ENCODE measurements at regions not wholly inside any gene's neighbourhood (a gene's known extent, or its start where the extent isn't known, plus 50 kb on each side); places are given as distances from the start of the nearest gene placed in this dataset.

DNA sequence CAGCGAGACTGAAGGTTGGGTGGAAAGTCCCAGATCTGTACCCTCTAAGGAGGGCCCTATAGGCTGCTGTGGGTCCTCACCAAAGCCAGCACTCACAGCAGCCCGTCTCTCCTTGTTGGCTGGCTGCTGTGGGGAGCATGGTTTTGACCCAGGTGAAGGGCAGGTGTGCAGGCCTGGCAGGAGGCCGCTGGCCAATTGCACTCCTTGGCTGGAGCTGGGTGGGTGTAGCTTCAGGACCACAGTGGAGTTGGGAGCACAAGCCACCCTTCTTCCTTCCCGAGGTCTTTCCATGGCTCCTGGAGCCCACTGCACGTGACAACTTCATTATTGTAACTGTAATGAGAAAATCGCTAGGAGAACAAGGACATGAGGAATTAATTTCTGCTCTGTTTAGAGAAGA, 287.7 kb upstream of the FOXQ1 start:
- no peak for DNase-seq

DNA sequence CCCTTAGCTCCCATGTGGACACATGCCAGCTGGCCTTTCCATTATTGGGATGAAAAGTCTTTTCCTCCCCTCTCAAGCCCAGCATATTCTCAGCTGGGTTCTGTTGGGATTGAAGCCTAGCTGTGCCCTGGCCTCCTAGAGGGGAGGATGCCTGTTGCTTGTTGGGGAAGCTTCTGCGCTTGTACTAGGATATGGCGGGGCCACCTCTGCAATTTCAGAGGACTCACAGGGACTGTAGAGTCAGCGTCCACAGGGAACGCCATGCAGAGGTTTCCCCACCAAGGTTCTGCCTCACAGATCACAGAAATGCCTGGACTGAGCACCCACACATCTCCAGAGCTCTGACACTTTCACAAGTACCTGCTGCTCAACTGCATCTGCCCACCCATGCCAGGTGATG, 288.7 kb upstream of the FOXQ1 start:
- no peak for DNase-seq

DNA sequence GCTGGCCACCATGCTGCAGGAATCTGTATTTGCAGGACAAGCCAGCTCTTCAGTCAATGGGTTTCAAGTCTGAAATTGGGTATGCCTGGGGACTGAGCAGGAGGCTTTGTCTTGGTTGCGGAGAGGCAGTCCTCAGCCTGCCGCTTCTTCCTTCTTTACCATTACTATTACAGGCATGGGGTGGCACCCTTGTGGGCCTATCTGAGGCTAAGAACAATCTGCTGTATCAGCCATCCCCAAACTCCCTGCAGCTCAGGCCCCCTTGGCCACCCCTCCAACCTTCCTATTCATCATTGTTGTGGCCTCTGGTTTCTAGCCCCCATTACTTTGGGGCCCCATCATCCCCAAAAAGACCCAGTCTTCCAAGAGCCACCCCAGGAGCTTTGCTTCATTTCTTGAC, 289.2 kb upstream of the FOXQ1 start:
- DNase-seq: no peak

DNA sequence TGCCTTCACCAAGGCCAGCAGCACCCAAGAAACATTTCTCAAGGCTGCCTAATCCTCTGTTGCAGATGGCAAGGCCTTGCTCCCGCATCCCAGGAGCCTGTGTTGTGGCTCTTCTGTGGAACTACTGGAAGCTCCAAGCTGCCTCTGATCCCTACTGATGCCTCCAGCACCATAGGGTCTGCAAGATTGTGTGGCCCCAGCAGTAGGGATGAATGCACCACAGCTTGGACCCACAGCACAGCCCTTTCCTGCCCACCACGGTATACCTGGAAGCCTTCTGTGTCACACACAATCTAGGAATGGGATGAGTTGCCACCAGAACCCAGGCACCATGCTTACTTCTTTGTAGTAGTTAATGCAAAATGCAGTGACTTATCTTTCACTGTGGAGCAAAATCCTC, 291.1 kb upstream of the FOXQ1 start:
- no peak for DNase-seq

DNA sequence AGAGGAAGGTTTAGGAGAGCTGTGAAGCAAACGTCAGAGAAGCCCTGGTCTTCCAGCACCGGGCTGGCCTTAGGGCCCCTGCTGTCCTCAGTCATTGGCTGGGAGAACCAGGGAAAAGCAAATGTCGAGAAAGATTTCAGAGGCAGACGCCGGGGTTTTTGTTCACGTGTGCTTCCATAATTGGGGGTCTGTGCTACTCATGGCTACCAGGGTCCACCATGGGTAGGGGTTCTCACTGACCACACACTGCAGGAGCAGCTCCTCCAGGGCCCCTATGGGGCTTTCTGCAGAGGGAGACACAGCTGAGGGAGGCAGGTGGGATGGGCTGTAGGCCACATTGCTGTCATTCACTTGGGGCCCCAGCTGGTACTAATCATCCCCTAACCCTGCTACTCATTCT, 291.8 kb upstream of the FOXQ1 start:
- DNase-seq: no peak

DNA sequence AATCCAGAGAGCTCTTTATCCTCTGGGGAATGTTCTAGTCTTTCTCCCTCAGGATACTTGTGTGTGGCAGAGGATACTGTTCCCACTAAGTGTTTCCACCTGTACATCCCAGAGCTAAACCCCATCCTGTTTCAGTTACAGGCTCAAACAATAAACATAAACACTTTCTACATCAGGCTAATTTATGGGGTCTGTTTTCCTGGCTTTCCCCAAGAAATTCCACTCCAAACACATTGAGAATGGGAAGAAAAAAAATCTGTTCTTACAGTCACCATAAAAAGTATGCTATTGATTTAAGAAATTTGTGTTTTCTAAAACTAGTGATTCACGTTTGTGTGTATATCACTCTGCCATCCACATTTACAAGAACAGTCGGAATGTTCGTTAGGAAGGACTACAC, 293.9 kb upstream of the FOXQ1 start:
- DNase-seq: no peak

DNA sequence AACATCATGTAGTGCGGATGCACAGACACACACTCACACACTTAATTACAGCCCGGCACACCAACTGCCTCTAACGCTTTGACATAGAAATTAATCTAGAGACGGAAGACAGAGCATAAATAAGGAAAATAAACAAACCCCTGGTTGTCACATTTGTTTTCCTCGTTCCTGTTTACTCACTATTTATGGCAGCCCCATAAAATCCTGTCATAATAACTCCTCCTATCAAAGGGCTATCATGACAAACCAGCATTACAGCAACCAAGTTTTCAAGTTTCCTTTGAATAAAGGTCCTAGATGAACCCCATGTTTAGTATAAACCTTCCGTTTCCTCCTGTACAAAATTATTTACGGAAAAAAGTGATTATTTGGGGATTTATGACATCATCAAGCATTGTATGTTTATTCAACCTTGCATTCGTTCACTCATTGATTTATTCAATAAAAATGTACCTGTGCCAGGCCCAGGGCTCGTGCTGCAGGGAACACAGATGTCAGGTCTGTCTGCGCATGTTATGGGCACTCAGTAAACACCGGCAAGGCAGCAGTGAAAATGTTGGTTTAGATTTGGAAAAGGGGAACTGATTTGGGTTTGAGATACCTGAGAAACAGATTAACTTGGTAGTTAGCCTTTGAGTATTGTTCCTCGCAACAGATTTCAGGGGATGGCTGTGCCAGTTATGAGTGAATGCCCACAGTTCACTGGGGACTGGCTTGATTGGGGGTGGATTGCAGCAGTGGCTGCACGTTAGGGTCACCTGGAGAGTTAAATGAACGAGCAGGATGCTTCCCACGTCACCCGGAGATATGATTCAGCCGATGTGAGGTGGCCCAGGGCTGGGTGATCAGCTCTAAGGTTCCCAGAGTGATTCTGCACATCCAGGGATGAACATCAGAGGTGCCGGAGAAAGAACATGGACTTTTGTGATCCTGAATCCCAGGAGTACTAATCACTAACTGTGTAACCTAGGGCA, 295.3 kb upstream of the FOXQ1 start:
- DNase-seq: no peak

DNA sequence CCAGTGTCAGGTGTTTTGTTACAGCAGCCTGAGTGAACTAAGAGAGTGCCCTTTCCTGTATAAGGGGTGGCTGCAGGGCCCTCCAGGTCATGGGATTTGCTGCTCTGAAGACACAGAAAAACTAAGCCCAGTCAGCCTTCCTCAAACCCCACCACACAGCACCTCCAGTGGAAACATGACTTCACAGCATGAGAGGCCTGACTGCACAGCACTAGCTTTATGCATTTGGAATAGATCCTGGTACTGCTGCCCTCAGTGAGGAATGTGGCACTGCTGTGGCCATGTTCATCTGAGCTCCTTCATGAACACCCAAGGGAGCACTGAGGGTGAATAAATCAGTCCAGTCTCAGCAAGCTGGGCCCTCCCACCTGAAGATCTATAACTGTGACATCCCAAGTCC, 296.1 kb upstream of the FOXQ1 start:
- DNase-seq: no peak

DNA sequence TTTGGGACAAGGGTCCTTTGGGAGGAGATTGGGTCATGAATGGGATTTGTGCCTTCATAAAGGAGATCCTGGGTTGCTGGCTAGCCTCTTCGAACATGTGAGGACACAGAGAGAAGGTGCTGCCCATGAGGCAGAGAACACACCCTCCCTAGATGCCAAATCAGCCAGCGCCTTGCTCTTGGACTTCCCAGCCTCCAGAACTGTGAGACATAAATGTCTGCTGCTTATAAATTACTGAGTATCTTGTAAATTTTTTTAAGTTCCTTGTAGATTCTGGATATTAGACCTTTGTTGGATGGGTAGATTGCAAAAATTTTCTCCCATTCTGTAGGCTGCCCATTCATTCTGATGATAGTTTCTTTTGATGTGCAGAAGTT, 297.5 kb upstream of the FOXQ1 start:
- no peak for DNase-seq

DNA sequence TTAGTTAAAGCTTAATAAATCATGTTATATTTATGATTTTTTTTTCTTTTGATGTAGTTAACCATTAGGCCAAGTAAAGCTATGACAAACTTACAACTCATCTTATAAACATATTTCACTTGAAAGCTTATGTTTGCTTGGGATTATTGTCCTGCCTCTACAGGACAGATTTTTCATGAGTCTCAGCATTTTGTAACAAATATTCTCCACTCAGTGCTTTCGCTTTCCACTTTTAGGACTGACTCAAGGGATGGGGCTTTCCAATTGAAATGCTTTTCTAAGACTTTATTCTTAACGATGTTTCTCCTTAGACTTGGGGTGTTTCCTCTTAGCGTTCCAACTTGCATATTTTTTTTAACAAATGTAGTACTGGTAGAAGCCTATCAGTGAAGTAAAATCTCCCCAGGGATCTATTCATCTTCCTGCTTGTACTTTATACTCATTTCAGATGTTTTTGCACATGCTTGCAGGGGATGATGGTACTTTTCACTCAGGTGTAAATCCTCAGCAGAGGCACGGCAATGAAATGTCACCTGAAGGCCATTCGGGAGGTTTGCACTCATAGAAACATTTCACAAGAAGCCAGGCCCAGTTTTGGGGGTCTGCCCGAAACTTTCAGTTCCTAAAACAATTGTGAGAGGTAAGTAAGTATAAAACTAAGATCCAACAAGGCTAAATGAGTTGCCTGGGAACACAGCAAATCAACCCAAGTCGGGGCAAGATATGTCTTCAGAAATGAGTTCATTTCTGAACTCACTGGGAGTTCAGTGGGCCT, 298.1 kb upstream of the FOXQ1 start:
- no peak for DNase-seq

DNA sequence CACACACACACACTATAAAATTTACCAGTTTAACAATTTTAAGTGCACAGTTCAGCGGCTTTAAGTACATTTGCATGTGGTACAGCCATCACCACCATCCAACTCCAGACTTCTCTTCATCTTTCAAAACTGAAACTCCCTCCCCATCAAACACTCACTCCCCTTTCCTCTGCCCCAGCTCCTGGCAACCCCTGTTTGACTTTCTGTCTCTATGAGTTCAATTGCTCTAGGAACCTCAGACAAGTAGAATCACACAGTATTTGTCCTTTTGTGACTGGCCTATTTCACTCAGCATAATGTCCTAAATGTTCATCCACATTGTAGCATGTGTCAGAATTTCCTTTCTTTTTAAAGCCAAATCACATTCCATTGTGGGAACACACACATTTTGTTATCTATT, 302.8 kb upstream of the FOXQ1 start:
- no peak for DNase-seq

DNA sequence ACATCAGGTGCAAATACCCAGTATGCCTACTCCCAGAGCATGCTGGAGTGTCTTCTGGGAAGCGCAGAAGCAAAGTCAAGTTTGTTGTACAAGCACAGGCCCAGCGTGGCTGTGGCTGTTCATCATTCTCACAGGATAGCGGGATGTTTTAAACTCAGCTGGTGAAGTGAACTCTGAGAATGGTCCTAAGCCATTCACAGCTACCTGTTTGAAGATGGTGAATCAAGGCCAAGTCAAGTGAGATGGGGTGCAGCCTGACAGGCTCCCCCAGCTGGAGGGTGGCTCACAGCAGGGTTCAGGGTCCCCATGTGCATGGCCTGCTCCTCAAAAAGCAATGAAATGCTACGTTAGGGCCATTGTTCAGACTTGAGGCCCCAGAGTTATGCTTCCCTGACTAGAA, 304.7 kb upstream of the FOXQ1 start:
- DNase-seq: no peak

DNA sequence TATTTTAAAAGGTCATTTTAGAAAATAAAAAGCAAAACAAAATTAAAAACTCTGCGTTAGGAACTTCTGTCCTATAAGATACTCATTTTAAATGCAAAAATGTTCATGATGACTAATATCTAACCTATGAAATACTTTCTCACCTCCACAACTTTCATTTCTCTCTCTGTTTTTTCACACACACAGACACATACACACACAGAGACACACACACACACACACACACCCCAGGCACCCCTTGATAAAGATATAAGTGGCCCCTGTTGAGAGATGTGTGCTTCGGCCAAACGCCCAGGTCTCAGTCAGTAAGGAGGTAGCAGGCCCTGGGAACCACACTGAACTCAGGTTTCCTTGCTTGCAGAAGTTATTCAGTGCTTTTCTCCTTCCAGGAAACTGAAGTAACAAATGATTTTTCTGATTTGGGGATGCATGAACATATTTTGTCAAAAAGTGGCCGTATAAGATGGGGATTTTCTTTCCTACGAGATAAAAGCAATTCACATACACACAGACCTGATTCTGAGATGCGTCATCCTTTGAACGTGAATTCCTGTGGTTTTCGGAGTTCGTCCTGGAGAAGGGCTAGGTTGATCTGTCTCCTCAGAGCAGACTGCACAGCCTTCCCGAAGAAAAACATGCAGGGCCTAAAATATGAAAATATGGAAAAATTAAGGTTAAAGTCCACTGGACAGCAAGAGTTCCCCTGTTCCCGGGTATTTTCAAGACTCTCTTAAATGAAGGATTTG, 306.8 kb upstream of the FOXQ1 start:
- DNase-seq: no peak

DNA sequence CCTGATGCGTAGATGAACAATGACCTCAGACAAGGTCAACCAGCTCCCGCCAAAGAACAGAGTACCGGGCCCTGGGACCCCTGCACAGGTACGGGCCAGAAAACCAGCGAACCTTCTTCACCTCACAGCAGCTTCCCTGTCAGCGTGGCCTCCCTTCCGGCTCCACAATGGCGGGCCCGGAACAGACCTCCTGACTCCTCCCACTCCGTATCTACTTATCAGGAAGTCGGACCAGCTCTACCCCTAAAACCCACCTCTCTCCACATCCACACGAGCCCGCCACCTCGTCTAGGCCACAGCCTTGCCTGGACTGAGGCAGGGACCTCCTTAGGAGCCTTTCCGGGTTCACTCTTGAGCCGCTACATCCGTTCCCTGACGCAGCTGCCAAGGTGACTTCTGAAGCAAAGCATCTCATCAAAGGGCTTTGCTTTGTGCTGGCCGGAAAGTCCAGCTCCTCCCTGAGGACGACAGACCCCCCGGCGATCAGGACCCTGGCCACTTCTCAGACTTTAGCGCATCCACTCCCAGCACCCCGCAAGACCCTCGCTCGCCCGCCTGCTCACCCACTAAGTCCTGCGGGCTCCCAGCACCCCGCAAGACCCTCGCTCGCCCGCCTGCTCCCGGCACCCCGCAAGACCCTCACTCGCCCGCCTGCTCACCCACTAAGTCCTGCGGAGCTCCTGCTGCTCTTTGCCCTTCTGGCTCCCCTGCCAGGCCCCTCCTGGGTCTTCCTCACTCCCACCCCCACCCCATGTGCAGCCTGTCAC, 308.3 kb upstream of the FOXQ1 start:
- DNase-seq: no peak

DNA sequence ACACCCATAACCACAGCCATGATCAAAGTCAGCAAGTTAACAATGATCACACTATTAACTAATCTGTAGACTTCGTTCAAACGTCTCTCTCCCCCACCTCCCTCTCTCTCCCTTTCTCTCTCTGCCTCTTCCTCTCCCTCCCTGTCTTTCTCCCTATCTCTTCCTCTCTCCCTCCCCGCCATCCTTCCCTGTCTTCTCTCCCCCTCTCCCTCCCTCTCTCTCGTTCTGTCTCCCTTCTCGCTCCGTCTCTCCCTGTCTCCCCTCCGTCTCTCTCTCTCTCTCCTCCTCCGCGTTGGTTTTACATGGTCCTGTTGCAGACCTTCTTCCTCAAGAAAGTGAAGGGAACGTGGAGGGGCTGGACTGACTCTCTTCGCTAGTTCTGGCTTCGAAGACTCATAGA, 308.9 kb upstream of the FOXQ1 start:
- DNase-seq: no peak

DNA sequence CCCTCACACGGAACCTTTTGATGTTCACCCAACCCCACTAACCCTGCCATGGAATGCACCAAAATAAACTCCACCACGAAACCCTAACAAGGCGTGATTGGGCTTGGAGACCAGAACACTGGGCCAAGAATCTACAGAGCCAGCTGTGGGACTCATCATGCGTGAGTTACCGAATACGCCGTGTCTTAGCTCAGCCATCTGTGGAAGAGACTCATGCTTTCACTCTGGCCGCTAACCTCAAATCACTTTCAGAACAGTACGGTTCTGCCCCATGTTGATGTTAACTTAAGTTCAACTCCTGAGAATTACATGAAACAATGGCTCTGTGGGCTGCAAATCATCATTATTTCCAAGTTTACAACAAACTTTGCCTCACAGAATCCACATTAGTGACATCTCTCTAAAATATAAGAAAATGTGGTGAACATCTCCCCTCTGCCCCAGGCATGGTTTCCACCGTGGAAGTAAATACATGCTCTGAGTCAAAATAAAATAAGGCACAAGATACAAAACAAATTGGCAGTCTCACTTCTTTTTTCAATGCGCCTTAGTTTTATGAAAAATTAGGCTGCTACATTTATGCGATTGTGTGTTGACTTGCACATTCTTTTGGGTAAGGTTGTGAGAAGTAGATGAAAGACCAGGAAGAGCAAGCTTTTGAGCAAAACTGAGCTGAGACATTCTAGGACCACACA, 308.9 kb upstream of the EXOC2 start:
- no peak for DNase-seq

DNA sequence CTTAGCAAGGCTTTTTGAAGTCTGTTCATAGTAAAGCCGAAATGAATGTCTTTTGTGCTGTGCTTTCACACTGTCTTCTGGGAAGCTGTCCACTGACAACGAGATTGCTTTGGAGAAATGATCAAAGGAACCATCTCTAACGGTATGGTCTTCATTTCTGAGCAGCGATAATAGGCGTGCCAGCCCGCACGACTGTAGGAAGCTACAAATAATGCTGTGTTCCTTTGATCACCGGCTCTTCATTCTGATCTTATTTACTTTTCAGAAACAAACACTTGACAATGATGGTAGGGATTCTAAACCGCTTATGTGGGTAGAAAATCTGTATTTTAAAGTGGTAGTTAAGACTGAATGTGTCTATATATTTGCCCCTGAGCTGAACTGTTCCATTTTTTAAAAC, 306.6 kb upstream of the EXOC2 start:
- DNase-seq: no peak

DNA sequence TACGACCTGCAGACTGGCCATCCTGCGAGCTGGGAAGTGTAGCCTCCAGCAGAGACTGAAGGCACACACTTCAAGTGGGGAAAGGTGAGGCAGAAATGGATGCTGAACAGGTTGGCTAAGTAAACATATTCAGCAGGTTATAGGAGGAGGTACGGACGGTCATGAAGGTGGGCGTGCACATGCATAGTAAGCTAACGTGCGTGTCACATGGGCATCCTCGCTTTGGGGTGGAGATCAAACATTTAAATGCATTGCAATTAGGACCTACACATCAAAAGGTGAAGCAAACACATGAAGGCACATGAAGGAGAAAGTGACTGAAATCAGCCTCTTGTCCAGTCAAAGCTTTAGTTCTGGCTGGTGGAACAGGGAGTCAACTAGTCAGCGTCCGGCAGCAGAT, 305.6 kb upstream of the EXOC2 start:
- DNase-seq: no peak

DNA sequence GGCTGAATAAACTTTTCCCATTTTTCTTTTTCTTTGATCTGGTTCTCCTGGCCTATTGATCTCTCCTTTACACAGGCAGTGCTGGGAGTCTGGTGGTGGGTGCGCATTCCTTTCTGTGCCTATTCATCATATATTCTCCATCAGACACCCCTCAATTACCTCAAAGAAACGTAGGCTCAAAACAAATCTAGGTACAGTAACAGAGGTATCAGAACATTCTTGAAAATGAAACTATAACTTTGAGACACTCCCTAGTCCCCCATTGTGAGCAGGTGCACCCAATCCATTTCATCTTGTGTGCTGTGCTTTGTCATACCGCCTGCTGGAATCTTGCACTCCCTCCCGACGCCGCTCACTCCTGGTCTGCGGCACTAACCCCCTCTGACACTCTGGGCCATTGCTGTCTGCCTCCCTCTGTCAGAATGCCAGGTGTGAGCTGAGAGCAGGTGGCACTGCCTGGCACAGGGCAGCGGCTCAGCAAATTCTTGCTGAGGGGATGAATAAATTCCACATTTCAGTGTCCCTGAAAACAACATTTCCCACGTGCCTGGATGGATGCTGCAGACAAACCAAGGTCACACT, 303.4 kb upstream of the EXOC2 start:
- no peak for DNase-seq

DNA sequence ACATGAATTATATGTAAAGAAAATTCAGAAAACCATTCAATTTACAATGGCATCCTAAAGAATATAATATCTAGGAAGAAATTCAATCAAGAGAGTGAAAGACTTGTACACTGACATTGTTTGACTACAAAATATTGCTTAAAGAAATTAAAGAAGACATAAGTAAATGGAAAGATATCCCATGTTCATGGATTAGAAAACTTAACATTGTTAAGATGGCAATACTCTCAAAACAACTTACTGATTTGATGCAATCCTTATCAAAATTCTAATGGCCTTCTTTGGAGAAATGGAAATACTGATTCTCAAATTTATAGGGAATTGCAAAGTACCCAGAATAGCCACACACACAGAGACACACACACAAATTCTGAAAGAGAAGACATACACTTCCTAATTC, 298.3 kb upstream of the EXOC2 start:
- DNase-seq: no peak

DNA sequence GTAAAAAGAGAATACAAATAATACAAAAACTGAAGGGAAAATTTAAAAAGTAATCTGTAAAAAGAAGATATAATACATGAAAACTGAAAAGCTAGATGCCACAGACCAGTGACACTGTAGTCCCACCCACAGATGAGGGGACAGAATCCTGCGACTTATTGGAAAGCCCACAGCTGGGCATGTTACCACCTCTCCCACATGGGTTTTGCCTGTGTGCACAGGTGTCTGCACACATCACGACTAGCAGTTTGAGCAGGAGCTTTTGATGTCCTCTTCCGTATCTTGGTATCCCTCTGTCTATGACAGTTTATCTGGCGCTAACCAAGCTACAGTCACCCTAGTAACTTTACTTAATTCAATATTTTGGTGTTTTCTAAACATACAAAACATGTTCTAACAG, 291.1 kb upstream of the EXOC2 start:
- no peak for DNase-seq
